ENCODE measurements at regions not wholly inside any gene's neighbourhood (a gene's known extent, or its start where the extent isn't known, plus 50 kb on each side); places are given as distances from the start of the nearest gene placed in this dataset.

- DNase-seq (ENCODE audit: low read depth) = peak; percentile 89
These were observed 61.1 kb upstream of the HCCS start for GRCh38 chrX:11050013-11050412.

GRCh38 chrX:11053351-11053750 lies 57.8 kb upstream of the HCCS start:
- DNase-seq (ENCODE audit: low read depth) = no peak

GRCh38 chrX:11056322-11057176 lies 54.6 kb upstream of the HCCS start:
- no peak for DNase-seq (ENCODE audit: low read depth)

GRCh38 chrX:11059933-11060332 lies 51.2 kb upstream of the HCCS start:
- DNase-seq (ENCODE audit: low read depth) = no peak

All from myocyte (in vitro differentiated cells).